Fibroblast of skin of scalp (primary cell): ENCODE measurements at regions not wholly inside any gene's neighbourhood (a gene's known extent, or its start where the extent isn't known, plus 50 kb on each side); places are given as distances from the start of the nearest gene placed in this dataset.

Source experiments
- DNase-seq: peaks from one replicate; pipeline ENCODE4 v3.0.0-alpha.2; 2013

DNA sequence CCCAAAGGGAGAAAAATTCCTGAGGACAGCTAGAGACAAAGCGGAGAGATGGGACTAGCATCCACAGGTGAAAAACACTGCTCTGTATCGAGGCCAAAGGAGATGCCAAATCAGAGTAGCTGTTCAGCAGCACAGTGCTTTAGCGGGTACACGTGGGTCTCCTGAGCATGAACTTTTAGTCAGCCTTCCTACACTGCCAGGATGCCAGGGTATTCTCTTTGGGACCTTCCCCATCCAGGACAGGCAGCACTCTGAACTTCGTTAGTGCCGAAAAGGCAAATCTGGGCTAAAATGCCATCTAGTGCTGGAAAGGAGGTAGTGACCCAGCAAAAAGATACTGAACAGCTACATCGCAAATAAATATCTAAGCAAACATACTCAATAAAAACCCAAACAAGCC is 64.9 kb downstream of the C6orf58 start:
- peak; percentile 41 for DNase-seq
